ENCODE measurements at regions not wholly inside any gene's neighbourhood (a gene's known extent, or its start where the extent isn't known, plus 50 kb on each side); places are given as distances from the start of the nearest gene placed in this dataset.

DNA sequence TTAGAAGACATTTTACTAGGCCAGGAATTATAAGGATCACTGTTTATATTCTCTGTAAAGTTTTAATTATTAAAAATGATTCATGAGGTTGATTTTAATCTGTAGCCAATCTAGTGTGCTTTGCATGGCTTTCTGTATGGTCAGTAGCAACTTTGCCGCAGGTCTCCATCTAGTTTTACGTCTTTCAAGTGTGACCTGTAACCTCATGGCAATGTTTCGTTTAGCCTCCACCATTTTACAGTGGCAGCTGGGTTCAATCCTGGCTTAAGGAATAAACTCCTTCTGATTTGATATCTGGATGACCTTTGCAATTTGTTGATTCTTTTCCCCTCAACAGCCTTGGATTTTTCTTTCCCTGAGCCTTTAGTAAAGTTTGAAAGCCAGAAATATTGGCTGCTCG, 434.5 kb upstream of the CDH9 start:
- TF ChIP-seq, protein P1, sequence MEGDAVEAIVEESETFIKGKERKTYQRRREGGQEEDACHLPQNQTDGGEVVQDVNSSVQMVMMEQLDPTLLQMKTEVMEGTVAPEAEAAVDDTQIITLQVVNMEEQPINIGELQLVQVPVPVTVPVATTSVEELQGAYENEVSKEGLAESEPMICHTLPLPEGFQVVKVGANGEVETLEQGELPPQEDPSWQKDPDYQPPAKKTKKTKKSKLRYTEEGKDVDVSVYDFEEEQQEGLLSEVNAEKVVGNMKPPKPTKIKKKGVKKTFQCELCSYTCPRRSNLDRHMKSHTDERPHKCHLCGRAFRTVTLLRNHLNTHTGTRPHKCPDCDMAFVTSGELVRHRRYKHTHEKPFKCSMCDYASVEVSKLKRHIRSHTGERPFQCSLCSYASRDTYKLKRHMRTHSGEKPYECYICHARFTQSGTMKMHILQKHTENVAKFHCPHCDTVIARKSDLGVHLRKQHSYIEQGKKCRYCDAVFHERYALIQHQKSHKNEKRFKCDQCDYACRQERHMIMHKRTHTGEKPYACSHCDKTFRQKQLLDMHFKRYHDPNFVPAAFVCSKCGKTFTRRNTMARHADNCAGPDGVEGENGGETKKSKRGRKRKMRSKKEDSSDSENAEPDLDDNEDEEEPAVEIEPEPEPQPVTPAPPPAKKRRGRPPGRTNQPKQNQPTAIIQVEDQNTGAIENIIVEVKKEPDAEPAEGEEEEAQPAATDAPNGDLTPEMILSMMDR (IDR thresholded peaks at IDR 0.05; ENCODE audit: low read depth, low read length): no peak
- TF ChIP-seq EZH2phosphoT487 (IDR thresholded peaks at IDR 0.05; ENCODE audit: low read depth): no peak

Data from OCI-LY3 (cell line).